WTC11 (cell line): ENCODE measurements at regions not wholly inside any gene's neighbourhood (a gene's known extent, or its start where the extent isn't known, plus 50 kb on each side); places are given as distances from the start of the nearest gene placed in this dataset.

ENCODE experiments used
- ATAC-seq: fragments of 200-7000 bp; cut with Tn5 transposase; 2 replicates; pipeline ENCODE4 v1.10.0; 2021; ENCODE audit warnings: mild to moderate bottlenecking, moderate library complexity
- CTCF ChIA-PET: fragments of 300-600 bp; sonication (Branson Sonifier 250); formaldehyde crosslinking; loops from one replicate; lab custom pipeline; 2021; ENCODE audit warnings: antibody characterized with exemption; lab: Charles Lee
- POLR2A ChIA-PET: fragments of 350-600 bp; sonication (Branson Sonifier 250); formaldehyde crosslinking; loops from one replicate; lab custom pipeline; 2021; ENCODE audit warnings: antibody characterized with exemption; lab: Charles Lee
- DNase-seq: peaks from one replicate; pipeline ENCODE4 v3.0.0; 2021; ENCODE audit warnings: low spot score
- H3K27ac Mint-ChIP-seq: 2 replicates; pipeline ENCODE4 v1.8.0; 2021; ENCODE audit warnings: mixed read lengths
- H3K27me3 Mint-ChIP-seq: 2 replicates; pipeline ENCODE4 v1.8.0; 2021; ENCODE audit warnings: low read depth, mild to moderate bottlenecking, moderate library complexity, mixed read lengths
- H3K36me3 Mint-ChIP-seq: 2 replicates; pipeline ENCODE4 v1.8.0; 2021; ENCODE audit warnings: mixed read lengths
- H3K4me1 Mint-ChIP-seq: 2 replicates; pipeline ENCODE4 v1.8.0; 2022; ENCODE audit warnings: mixed read lengths
- H3K4me3 Mint-ChIP-seq: 2 replicates; pipeline ENCODE4 v1.8.0; 2021; ENCODE audit warnings: mild to moderate bottlenecking, moderate library complexity, mixed read lengths
- H3K9me3 Mint-ChIP-seq: 2 replicates; pipeline ENCODE4 v1.8.0; 2021; ENCODE audit warnings: mixed read lengths
- ATF1 ChIP-seq: sonication (generic); formaldehyde crosslinking; IDR thresholded peaks from 2 replicates; pipeline ENCODE4 v1.8.1; 2023; ENCODE audit warnings: mild to moderate bottlenecking, moderate library complexity, missing genetic modification reagents
- CBFB ChIP-seq: sonication (generic); formaldehyde crosslinking; IDR thresholded peaks from 2 replicates; pipeline ENCODE4 v1.8.1; 2022; ENCODE audit warnings: mild to moderate bottlenecking, low read depth, missing genetic modification reagents
- ESRRA ChIP-seq: sonication (generic); formaldehyde crosslinking; IDR thresholded peaks from 2 replicates; pipeline ENCODE4 v1.8.1; 2022; ENCODE audit warnings: mild to moderate bottlenecking, missing genetic modification reagents, borderline replicate concordance
- GTF2I ChIP-seq: fragments of 250-450 bp; sonication (Bioruptor Pico); conservative IDR thresholded peaks from 2 replicates; pipeline ENCODE4 v1.4.0; 2021; ENCODE audit warnings: mild to moderate bottlenecking
- HMGA2 ChIP-seq: fragments of 250-450 bp; sonication (Bioruptor Pico); IDR thresholded peaks from 2 replicates; pipeline ENCODE4 v1.4.0; 2021; ENCODE audit warnings: mild to moderate bottlenecking, moderate library complexity
- NFE2L1 ChIP-seq: sonication (generic); formaldehyde crosslinking; IDR thresholded peaks from 2 replicates; pipeline ENCODE4 v1.8.1; 2023; ENCODE audit warnings: missing genetic modification reagents
- NR1H2 ChIP-seq: sonication (generic); formaldehyde crosslinking; IDR thresholded peaks from 2 replicates; pipeline ENCODE4 v1.9.0; 2021; ENCODE audit warnings: mild to moderate bottlenecking, moderate library complexity, missing genetic modification reagents
- NR2C2 ChIP-seq: sonication (generic); formaldehyde crosslinking; IDR thresholded peaks from 2 replicates; pipeline ENCODE4 v1.8.0; 2022; ENCODE audit warnings: mild to moderate bottlenecking, missing genetic modification reagents
- RORB ChIP-seq: fragments of 250-450 bp; sonication (Bioruptor Pico); IDR thresholded peaks from 2 replicates; pipeline ENCODE4 v1.9.0; 2021; ENCODE audit warnings: mild to moderate bottlenecking
- SMAD4 ChIP-seq: sonication (generic); formaldehyde crosslinking; IDR thresholded peaks from 2 replicates; pipeline ENCODE4 v1.8.0; 2022; ENCODE audit warnings: mild to moderate bottlenecking, missing genetic modification reagents
- ZNF671 ChIP-seq: fragments of 250-450 bp; sonication (Bioruptor Pico); IDR thresholded peaks from 2 replicates; pipeline ENCODE4 v1.8.0; 2021; ENCODE audit warnings: mild to moderate bottlenecking
- TF ChIP-seq, protein P1 (sequence below): sonication (generic); formaldehyde crosslinking; IDR thresholded peaks from 2 replicates; pipeline ENCODE4 v1.8.1; 2022; ENCODE audit warnings: missing genetic modification reagents, borderline replicate concordance
- TF ChIP-seq, protein P2 (sequence below): sonication (generic); formaldehyde crosslinking; IDR thresholded peaks from 2 replicates; pipeline ENCODE4 v1.8.0; 2023; ENCODE audit warnings: missing genetic modification reagents
- TF ChIP-seq, protein P3 (sequence below): sonication (generic); formaldehyde crosslinking; IDR thresholded peaks from 2 replicates; pipeline ENCODE4 v1.8.1; 2022; ENCODE audit warnings: mild to moderate bottlenecking, moderate library complexity, missing genetic modification reagents
- TF ChIP-seq, protein P4 (sequence below): sonication (generic); formaldehyde crosslinking; IDR thresholded peaks from 2 replicates; pipeline ENCODE4 v1.8.0; 2023; ENCODE audit warnings: missing genetic modification reagents, mild to moderate bottlenecking, borderline replicate concordance
- TF ChIP-seq, protein P5 (sequence below): sonication (generic); formaldehyde crosslinking; IDR thresholded peaks from 2 replicates; pipeline ENCODE4 v1.8.1; 2023; ENCODE audit warnings: mild to moderate bottlenecking, missing genetic modification reagents, borderline replicate concordance
- TF ChIP-seq, protein P6 (sequence below): fragments of 250-450 bp; sonication (Bioruptor Pico); IDR thresholded peaks from 2 replicates; pipeline ENCODE4 v1.9.0; 2021; ENCODE audit warnings: mild to moderate bottlenecking

DNA sequence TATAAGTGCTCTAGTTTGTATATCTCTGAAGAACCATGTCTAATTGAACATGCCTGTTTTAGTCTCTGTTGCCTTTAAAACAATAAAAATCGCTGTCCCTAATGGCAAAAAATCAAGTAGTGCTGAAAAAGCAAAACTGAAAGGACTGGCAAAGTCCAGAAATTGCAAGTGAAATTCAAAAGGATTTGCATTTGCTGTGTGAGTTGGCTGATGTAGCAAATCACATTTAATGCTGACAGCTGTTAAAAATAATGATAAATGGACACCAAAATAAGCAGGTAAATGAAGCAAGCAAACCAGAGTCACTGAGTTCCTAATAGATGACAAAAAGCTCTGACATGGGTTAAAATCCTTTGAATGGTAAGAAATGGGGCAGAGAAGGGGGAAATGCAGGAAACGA lies 874.1 kb downstream of the GRM8 start:
- no peak for DNase-seq
- Mint-ChIP-seq H3K36me3 (no peaks in the 10 kb centered on the region), H3K27me3 (no peaks in the 10 kb centered on the region), H3K27ac (no peak overlapping the region), H3K9me3 (peaks cover 4% of the 10 kb centered on the region), H3K4me1 (no peaks in the 10 kb centered on the region), H3K4me3 (no peak overlapping the region)
- POLR2A ChIA-PET: no interaction called here
- CTCF ChIA-PET: no interaction called here
- TF ChIP-seq NR1H2 (CRISPR knock-in tag) (no peak), NFE2L1 (CRISPR knock-in tag) (no peak), GTF2I (no peak), RORB (CRISPR knock-in tag) (no peak), NR2C2 (CRISPR knock-in tag) (no peak), CBFB (no peak), ESRRA (CRISPR knock-in tag) (no peak), ATF1 (CRISPR knock-in tag) (no peak)
- TF ChIP-seq, protein P1, sequence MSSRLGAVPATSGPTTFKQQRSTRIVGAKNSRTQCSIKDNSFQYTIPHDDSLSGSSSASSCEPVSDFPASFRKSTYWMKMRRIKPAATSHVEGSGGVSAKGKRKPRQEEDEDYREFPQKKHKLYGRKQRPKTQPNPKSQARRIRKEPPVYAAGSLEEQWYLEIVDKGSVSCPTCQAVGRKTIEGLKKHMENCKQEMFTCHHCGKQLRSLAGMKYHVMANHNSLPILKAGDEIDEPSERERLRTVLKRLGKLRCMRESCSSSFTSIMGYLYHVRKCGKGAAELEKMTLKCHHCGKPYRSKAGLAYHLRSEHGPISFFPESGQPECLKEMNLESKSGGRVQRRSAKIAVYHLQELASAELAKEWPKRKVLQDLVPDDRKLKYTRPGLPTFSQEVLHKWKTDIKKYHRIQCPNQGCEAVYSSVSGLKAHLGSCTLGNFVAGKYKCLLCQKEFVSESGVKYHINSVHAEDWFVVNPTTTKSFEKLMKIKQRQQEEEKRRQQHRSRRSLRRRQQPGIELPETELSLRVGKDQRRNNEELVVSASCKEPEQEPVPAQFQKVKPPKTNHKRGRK (CRISPR knock-in tag): no peak
- TF ChIP-seq, protein P2, sequence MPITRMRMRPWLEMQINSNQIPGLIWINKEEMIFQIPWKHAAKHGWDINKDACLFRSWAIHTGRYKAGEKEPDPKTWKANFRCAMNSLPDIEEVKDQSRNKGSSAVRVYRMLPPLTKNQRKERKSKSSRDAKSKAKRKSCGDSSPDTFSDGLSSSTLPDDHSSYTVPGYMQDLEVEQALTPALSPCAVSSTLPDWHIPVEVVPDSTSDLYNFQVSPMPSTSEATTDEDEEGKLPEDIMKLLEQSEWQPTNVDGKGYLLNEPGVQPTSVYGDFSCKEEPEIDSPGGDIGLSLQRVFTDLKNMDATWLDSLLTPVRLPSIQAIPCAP (CRISPR knock-in tag): no peak
- TF ChIP-seq, protein P3, sequence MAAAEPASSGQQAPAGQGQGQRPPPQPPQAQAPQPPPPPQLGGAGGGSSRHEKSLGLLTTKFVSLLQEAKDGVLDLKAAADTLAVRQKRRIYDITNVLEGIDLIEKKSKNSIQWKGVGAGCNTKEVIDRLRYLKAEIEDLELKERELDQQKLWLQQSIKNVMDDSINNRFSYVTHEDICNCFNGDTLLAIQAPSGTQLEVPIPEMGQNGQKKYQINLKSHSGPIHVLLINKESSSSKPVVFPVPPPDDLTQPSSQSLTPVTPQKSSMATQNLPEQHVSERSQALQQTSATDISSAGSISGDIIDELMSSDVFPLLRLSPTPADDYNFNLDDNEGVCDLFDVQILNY (CRISPR knock-in tag): no peak
- TF ChIP-seq, protein P4, sequence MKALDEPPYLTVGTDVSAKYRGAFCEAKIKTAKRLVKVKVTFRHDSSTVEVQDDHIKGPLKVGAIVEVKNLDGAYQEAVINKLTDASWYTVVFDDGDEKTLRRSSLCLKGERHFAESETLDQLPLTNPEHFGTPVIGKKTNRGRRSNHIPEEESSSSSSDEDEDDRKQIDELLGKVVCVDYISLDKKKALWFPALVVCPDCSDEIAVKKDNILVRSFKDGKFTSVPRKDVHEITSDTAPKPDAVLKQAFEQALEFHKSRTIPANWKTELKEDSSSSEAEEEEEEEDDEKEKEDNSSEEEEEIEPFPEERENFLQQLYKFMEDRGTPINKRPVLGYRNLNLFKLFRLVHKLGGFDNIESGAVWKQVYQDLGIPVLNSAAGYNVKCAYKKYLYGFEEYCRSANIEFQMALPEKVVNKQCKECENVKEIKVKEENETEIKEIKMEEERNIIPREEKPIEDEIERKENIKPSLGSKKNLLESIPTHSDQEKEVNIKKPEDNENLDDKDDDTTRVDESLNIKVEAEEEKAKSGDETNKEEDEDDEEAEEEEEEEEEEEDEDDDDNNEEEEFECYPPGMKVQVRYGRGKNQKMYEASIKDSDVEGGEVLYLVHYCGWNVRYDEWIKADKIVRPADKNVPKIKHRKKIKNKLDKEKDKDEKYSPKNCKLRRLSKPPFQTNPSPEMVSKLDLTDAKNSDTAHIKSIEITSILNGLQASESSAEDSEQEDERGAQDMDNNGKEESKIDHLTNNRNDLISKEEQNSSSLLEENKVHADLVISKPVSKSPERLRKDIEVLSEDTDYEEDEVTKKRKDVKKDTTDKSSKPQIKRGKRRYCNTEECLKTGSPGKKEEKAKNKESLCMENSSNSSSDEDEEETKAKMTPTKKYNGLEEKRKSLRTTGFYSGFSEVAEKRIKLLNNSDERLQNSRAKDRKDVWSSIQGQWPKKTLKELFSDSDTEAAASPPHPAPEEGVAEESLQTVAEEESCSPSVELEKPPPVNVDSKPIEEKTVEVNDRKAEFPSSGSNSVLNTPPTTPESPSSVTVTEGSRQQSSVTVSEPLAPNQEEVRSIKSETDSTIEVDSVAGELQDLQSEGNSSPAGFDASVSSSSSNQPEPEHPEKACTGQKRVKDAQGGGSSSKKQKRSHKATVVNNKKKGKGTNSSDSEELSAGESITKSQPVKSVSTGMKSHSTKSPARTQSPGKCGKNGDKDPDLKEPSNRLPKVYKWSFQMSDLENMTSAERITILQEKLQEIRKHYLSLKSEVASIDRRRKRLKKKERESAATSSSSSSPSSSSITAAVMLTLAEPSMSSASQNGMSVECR: no peak
- ATAC-seq: no peak

DNA sequence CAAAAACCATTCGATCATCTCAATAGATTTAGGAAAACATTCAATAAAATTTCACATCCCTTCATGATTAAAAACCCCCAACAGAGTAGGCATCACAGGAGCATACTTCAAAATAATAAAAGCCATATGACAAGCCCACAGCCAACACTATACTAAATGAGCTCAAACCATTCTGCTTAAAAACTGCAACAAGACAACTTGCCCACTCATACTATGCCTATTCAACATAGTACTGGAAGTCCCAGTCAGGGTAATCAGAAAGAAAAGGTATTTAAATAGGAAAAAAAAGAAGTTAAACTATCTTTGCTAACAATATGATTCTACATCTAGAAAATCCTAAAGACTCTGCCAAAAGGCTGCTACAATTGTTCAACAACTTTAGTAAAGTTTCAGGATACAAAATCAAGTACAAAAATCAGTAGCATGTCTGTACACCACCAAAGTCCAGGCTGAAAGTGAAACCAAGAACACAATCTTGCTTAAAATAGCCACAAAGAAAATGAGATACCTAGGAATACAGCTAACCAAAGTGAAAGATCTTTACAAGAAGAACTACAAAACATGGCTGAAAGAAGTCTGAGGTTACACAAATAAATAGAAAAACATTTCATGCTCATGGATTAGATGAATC lies 882.6 kb downstream of the GRM8 start:
- no peak overlapping the region for H3K4me3 Mint-ChIP-seq
- no peaks in the 10 kb centered on the region for H3K36me3 Mint-ChIP-seq
- H3K27me3 Mint-ChIP-seq: no peaks in the 10 kb centered on the region
- DNase-seq (no peak), ATAC-seq (no peak)
- CTCF ChIA-PET: no interaction called here
- no peak overlapping the region for H3K27ac Mint-ChIP-seq
- H3K9me3 Mint-ChIP-seq: peaks cover 11% of the 10 kb centered on the region
- POLR2A ChIA-PET: no interaction called here
- no peaks in the 10 kb centered on the region for H3K4me1 Mint-ChIP-seq
- no peak for TF ChIP-seq SMAD4 (CRISPR knock-in tag)
- TF ChIP-seq, protein P5, sequence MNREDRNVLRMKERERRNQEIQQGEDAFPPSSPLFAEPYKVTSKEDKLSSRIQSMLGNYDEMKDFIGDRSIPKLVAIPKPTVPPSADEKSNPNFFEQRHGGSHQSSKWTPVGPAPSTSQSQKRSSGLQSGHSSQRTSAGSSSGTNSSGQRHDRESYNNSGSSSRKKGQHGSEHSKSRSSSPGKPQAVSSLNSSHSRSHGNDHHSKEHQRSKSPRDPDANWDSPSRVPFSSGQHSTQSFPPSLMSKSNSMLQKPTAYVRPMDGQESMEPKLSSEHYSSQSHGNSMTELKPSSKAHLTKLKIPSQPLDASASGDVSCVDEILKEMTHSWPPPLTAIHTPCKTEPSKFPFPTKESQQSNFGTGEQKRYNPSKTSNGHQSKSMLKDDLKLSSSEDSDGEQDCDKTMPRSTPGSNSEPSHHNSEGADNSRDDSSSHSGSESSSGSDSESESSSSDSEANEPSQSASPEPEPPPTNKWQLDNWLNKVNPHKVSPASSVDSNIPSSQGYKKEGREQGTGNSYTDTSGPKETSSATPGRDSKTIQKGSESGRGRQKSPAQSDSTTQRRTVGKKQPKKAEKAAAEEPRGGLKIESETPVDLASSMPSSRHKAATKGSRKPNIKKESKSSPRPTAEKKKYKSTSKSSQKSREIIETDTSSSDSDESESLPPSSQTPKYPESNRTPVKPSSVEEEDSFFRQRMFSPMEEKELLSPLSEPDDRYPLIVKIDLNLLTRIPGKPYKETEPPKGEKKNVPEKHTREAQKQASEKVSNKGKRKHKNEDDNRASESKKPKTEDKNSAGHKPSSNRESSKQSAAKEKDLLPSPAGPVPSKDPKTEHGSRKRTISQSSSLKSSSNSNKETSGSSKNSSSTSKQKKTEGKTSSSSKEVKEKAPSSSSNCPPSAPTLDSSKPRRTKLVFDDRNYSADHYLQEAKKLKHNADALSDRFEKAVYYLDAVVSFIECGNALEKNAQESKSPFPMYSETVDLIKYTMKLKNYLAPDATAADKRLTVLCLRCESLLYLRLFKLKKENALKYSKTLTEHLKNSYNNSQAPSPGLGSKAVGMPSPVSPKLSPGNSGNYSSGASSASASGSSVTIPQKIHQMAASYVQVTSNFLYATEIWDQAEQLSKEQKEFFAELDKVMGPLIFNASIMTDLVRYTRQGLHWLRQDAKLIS (CRISPR knock-in tag): no peak
- TF ChIP-seq ZNF671 (CRISPR knock-in tag): no peak
- no peak for TF ChIP-seq HMGA2 (CRISPR knock-in tag)
- TF ChIP-seq, protein P6, sequence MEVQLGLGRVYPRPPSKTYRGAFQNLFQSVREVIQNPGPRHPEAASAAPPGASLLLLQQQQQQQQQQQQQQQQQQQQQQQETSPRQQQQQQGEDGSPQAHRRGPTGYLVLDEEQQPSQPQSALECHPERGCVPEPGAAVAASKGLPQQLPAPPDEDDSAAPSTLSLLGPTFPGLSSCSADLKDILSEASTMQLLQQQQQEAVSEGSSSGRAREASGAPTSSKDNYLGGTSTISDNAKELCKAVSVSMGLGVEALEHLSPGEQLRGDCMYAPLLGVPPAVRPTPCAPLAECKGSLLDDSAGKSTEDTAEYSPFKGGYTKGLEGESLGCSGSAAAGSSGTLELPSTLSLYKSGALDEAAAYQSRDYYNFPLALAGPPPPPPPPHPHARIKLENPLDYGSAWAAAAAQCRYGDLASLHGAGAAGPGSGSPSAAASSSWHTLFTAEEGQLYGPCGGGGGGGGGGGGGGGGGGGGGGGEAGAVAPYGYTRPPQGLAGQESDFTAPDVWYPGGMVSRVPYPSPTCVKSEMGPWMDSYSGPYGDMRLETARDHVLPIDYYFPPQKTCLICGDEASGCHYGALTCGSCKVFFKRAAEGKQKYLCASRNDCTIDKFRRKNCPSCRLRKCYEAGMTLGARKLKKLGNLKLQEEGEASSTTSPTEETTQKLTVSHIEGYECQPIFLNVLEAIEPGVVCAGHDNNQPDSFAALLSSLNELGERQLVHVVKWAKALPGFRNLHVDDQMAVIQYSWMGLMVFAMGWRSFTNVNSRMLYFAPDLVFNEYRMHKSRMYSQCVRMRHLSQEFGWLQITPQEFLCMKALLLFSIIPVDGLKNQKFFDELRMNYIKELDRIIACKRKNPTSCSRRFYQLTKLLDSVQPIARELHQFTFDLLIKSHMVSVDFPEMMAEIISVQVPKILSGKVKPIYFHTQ (CRISPR knock-in tag): no peak
